ENCODE measurements at regions not wholly inside any gene's neighbourhood (a gene's known extent, or its start where the extent isn't known, plus 50 kb on each side); places are given as distances from the start of the nearest gene placed in this dataset.

- ATAC-seq (no peak), DNase-seq (no peak)
- H3K9me3 ChIP-seq (ENCODE audit: control insufficient read depth in 2 of 3, low read length in 3 of 3), result no peaks in the 10 kb centered on the region
- ChIA-PET CTCF (no interaction called here), POLR2A (no interaction called here)
- H3K4me3 ChIP-seq (ENCODE audit: low read length), result no peak overlapping the region
- Mint-ChIP-seq H3K4me1 (no peaks in the 10 kb centered on the region), H3K27me3 (no peaks in the 10 kb centered on the region), H3K4me3 (no peak overlapping the region), H3K9me3 (peaks cover 0 to 15% (median 5%) of the 10 kb centered on the region in 11 donors), H3K27ac (no peak overlapping the region), H3K36me3 (no peaks in the 10 kb centered on the region)
- no peaks in the 10 kb centered on the region for H3K36me3 ChIP-seq (ENCODE audit: control insufficient read depth in 2 of 3, insufficient read depth in 3 of 3, low read length in 3 of 3)
- H3K4me1 ChIP-seq (ENCODE audit: control insufficient read depth in 2 of 2, insufficient read depth in 2 of 2, low read length in 2 of 2), result no peaks in the 10 kb centered on the region
- no peak overlapping the region for H3K27ac ChIP-seq (ENCODE audit: low read depth, low read length)
- H3K27me3 ChIP-seq (ENCODE audit: control insufficient read depth in 2 of 2, insufficient read depth in 2 of 2, low read length in 2 of 2), result no peaks in the 10 kb centered on the region
- intact Hi-C loops (cut with micrococcal nuclease), result no loop called here
These were observed 109.6 kb upstream of the ZNF385D start for GRCh38 chr3:21860657-21861056.

- ATAC-seq (no peak), DNase-seq (no peak)
- no peaks in the 10 kb centered on the region for H3K9me3 ChIP-seq (ENCODE audit: control insufficient read depth in 2 of 3, low read length in 3 of 3)
- Mint-ChIP-seq H3K27me3 (no peaks in the 10 kb centered on the region), H3K9me3 (peaks cover 3 to 21% (median 7%) of the 10 kb centered on the region in 11 donors), H3K4me1 (no peaks in the 10 kb centered on the region), H3K27ac (no peak overlapping the region), H3K4me3 (no peak overlapping the region), H3K36me3 (no peaks in the 10 kb centered on the region)
- H3K27me3 ChIP-seq (ENCODE audit: control insufficient read depth in 2 of 2, insufficient read depth in 2 of 2, low read length in 2 of 2), result no peaks in the 10 kb centered on the region
- no peak overlapping the region for H3K4me3 ChIP-seq (ENCODE audit: low read length)
- H3K36me3 ChIP-seq (ENCODE audit: control insufficient read depth in 2 of 3, insufficient read depth in 3 of 3, low read length in 3 of 3), result no peaks in the 10 kb centered on the region
- intact Hi-C loops (cut with micrococcal nuclease), result no loop called here
- H3K4me1 ChIP-seq (ENCODE audit: control insufficient read depth in 2 of 2, insufficient read depth in 2 of 2, low read length in 2 of 2), result no peaks in the 10 kb centered on the region
- ChIA-PET POLR2A (no interaction called here), CTCF (no interaction called here)
- no peak overlapping the region for H3K27ac ChIP-seq (ENCODE audit: low read depth, low read length)
These were observed 125.8 kb upstream of the ZNF385D start for GRCh38 chr3:21876782-21877181.

GRCh38 chr3:21877214-21877754, 126.3 kb upstream of the ZNF385D start:
- H3K36me3 ChIP-seq (ENCODE audit: control insufficient read depth in 2 of 3, insufficient read depth in 3 of 3, low read length in 3 of 3), result no peaks in the 10 kb centered on the region
- no peak overlapping the region for H3K27ac ChIP-seq (ENCODE audit: low read depth, low read length)
- ATAC-seq (no peak), DNase-seq (no peak)
- no peaks in the 10 kb centered on the region for H3K9me3 ChIP-seq (ENCODE audit: control insufficient read depth in 2 of 3, low read length in 3 of 3)
- CTCF ChIA-PET, result no interaction called here
- no peaks in the 10 kb centered on the region for H3K4me1 ChIP-seq (ENCODE audit: control insufficient read depth in 2 of 2, insufficient read depth in 2 of 2, low read length in 2 of 2)
- H3K36me3 Mint-ChIP-seq, result no peaks in the 10 kb centered on the region
- H3K9me3 Mint-ChIP-seq, result peaks cover 3 to 21% (median 7%) of the 10 kb centered on the region in 11 donors
- intact Hi-C loops (cut with micrococcal nuclease), result no loop called here
- H3K4me3 Mint-ChIP-seq, result no peak overlapping the region
- no peak overlapping the region for H3K4me3 ChIP-seq (ENCODE audit: low read length)
- POLR2A ChIA-PET, result no interaction called here
- H3K27ac Mint-ChIP-seq, result no peak overlapping the region
- H3K27me3 ChIP-seq (ENCODE audit: control insufficient read depth in 2 of 2, insufficient read depth in 2 of 2, low read length in 2 of 2), result no peaks in the 10 kb centered on the region
- no peaks in the 10 kb centered on the region for H3K27me3 Mint-ChIP-seq
- H3K4me1 Mint-ChIP-seq, result no peaks in the 10 kb centered on the region

GRCh38 chr3:21879184-21879886, 128.3 kb upstream of the ZNF385D start:
- H3K36me3 ChIP-seq (ENCODE audit: control insufficient read depth in 2 of 3, insufficient read depth in 3 of 3, low read length in 3 of 3), result no peaks in the 10 kb centered on the region
- H3K27ac ChIP-seq (ENCODE audit: low read depth, low read length), result no peak overlapping the region
- H3K4me3 ChIP-seq (ENCODE audit: low read length), result no peak overlapping the region
- no peaks in the 10 kb centered on the region for H3K27me3 Mint-ChIP-seq
- no peak overlapping the region for H3K27ac Mint-ChIP-seq
- ChIA-PET CTCF (no interaction called here), POLR2A (no interaction called here)
- ATAC-seq, result no peak
- H3K9me3 ChIP-seq (ENCODE audit: control insufficient read depth in 2 of 3, low read length in 3 of 3), result no peaks in the 10 kb centered on the region
- H3K27me3 ChIP-seq (ENCODE audit: control insufficient read depth in 2 of 2, insufficient read depth in 2 of 2, low read length in 2 of 2), result no peaks in the 10 kb centered on the region
- intact Hi-C loops (cut with micrococcal nuclease), result no loop called here
- no peaks in the 10 kb centered on the region for H3K4me1 Mint-ChIP-seq
- no peaks in the 10 kb centered on the region for H3K36me3 Mint-ChIP-seq
- DNase-seq, result no peak
- H3K4me1 ChIP-seq (ENCODE audit: control insufficient read depth in 2 of 2, insufficient read depth in 2 of 2, low read length in 2 of 2), result no peaks in the 10 kb centered on the region
- H3K9me3 Mint-ChIP-seq, result peaks cover 2 to 16% (median 7%) of the 10 kb centered on the region in 11 donors
- no peak overlapping the region for H3K4me3 Mint-ChIP-seq

DNA sequence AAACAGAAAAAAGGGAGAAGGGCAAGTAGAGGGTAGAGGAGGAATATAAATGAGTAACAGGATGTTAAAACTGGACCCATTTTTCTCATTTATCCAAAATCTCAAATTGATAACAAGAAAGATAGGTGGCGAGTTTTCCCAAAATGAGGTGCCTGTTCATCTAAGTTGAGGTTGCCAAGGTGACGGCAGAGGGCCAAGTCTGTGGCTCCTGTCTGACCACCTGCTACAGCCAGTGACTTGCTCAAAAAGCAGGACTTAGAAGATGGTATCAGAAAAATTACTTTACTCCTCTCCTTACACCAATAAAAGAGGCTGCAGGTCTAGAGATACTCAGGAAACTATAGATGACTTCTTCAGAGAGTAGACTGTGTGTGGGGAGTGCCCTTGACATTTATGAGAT, 137.6 kb upstream of the ZNF385D start:
- Histone ChIP-seq H3K9me3 (ENCODE audit: control insufficient read depth in 2 of 3, low read length in 3 of 3) (no peaks in the 10 kb centered on the region), H3K4me1 (ENCODE audit: control insufficient read depth in 2 of 2, insufficient read depth in 2 of 2, low read length in 2 of 2) (no peaks in the 10 kb centered on the region), H3K27me3 (ENCODE audit: control insufficient read depth in 2 of 2, insufficient read depth in 2 of 2, low read length in 2 of 2) (no peaks in the 10 kb centered on the region), H3K27ac (ENCODE audit: low read depth, low read length) (no peak overlapping the region), H3K36me3 (ENCODE audit: control insufficient read depth in 2 of 3, insufficient read depth in 3 of 3, low read length in 3 of 3) (no peaks in the 10 kb centered on the region), H3K4me3 (ENCODE audit: low read length) (no peak overlapping the region)
- no peak overlapping the region for H3K27ac Mint-ChIP-seq
- DNase-seq, result no peak
- H3K4me1 Mint-ChIP-seq, result no peaks in the 10 kb centered on the region
- H3K27me3 Mint-ChIP-seq, result no peaks in the 10 kb centered on the region
- no peak for ATAC-seq
- CTCF ChIA-PET, result no interaction called here
- no peak overlapping the region for H3K4me3 Mint-ChIP-seq
- POLR2A ChIA-PET, result no interaction called here
- H3K36me3 Mint-ChIP-seq, result no peaks in the 10 kb centered on the region
- H3K9me3 Mint-ChIP-seq, result peaks cover 0 to 15% (median 2%) of the 10 kb centered on the region in 11 donors
- intact Hi-C loops (cut with micrococcal nuclease), result no loop called here

GRCh38 chr3:21889166-21889565, 138.2 kb upstream of the ZNF385D start:
- Mint-ChIP-seq H3K27me3 (no peaks in the 10 kb centered on the region), H3K4me3 (no peak overlapping the region), H3K36me3 (no peaks in the 10 kb centered on the region), H3K9me3 (peaks cover 0 to 15% (median 0%) of the 10 kb centered on the region in 11 donors), H3K27ac (no peak overlapping the region), H3K4me1 (no peaks in the 10 kb centered on the region)
- CTCF ChIA-PET, result no interaction called here
- no peaks in the 10 kb centered on the region for H3K9me3 ChIP-seq (ENCODE audit: control insufficient read depth in 2 of 3, low read length in 3 of 3)
- no peaks in the 10 kb centered on the region for H3K27me3 ChIP-seq (ENCODE audit: control insufficient read depth in 2 of 2, insufficient read depth in 2 of 2, low read length in 2 of 2)
- ATAC-seq (no peak), DNase-seq (no peak)
- H3K36me3 ChIP-seq (ENCODE audit: control insufficient read depth in 2 of 3, insufficient read depth in 3 of 3, low read length in 3 of 3), result no peaks in the 10 kb centered on the region
- no peak overlapping the region for H3K4me3 ChIP-seq (ENCODE audit: low read length)
- POLR2A ChIA-PET, result no interaction called here
- intact Hi-C loops (cut with micrococcal nuclease), result no loop called here
- H3K4me1 ChIP-seq (ENCODE audit: control insufficient read depth in 2 of 2, insufficient read depth in 2 of 2, low read length in 2 of 2), result no peaks in the 10 kb centered on the region
- no peak overlapping the region for H3K27ac ChIP-seq (ENCODE audit: low read depth, low read length)

DNA sequence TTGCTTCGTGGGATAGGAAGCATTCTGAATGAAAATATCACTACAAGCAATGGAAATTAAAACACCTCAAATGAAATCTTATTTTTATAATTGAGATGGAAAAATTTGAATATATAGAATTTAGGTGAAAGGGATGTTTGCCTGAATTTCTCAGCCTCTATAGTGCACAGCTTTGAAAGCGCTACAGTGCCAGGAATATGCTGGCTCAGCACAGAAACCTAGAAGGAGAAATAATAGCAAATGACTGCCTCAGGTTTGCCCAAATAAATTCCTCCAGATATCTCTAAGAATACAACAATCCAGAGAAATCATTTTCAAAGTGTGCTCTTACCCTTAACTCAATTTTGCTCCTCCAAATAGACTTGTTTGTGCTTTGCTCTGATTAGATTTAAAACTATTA, 141.1 kb upstream of the ZNF385D start:
- ATAC-seq, result no peak
- H3K36me3 ChIP-seq (ENCODE audit: control insufficient read depth in 2 of 3, insufficient read depth in 3 of 3, low read length in 3 of 3), result no peaks in the 10 kb centered on the region
- no peak overlapping the region for H3K27ac ChIP-seq (ENCODE audit: low read depth, low read length)
- no peaks in the 10 kb centered on the region for H3K4me1 ChIP-seq (ENCODE audit: control insufficient read depth in 2 of 2, insufficient read depth in 2 of 2, low read length in 2 of 2)
- intact Hi-C loops (cut with micrococcal nuclease), result loop anchor here in 1 of 2 donors (5.0 kb wide), 1 partner anchor 1550 kb away; no protein-coding TSS in a partner anchor
- no peak overlapping the region for H3K27ac Mint-ChIP-seq
- H3K27me3 Mint-ChIP-seq, result no peaks in the 10 kb centered on the region
- no peaks in the 10 kb centered on the region for H3K4me1 Mint-ChIP-seq
- H3K9me3 ChIP-seq (ENCODE audit: control insufficient read depth in 2 of 3, low read length in 3 of 3), result no peaks in the 10 kb centered on the region
- peaks cover 0 to 15% (median 0%) of the 10 kb centered on the region in 11 donors for H3K9me3 Mint-ChIP-seq
- POLR2A ChIA-PET, result no interaction called here
- no peak for DNase-seq
- CTCF ChIA-PET, result no interaction called here
- no peak overlapping the region for H3K4me3 Mint-ChIP-seq
- no peaks in the 10 kb centered on the region for H3K36me3 Mint-ChIP-seq
- no peaks in the 10 kb centered on the region for H3K27me3 ChIP-seq (ENCODE audit: control insufficient read depth in 2 of 2, insufficient read depth in 2 of 2, low read length in 2 of 2)
- H3K4me3 ChIP-seq (ENCODE audit: low read length), result no peak overlapping the region

Measured in naive thymus-derived CD4-positive, alpha-beta T cell (primary cell).